BJ (cell line): ENCODE measurements at regions not wholly inside any gene's neighbourhood (a gene's known extent, or its start where the extent isn't known, plus 50 kb on each side); places are given as distances from the start of the nearest gene placed in this dataset.

ENCODE experiments used
- CTCF ChIA-PET: fragments of 350-600 bp; formaldehyde crosslinking; extraction: SDS; loops from one replicate; lab custom pipeline; 2021; ENCODE audit warnings: antibody characterized with exemption, inconsistent platforms; lab: Yijun Ruan, JAX
- POLR2A ChIA-PET: fragments of 300-600 bp; sonication (Branson Sonifier 250); formaldehyde crosslinking; extraction: SDS; loops from one replicate; lab custom pipeline; 2021; ENCODE audit warnings: antibody characterized with exemption; lab: Charles Lee
- DNase-seq: peaks from one replicate; pipeline ENCODE4 v3.0.0-alpha.2; 2011; ENCODE audit warnings: low read depth
- H3K27me3 ChIP-seq: 2 replicates; pipeline ENCODE4 v1.6.0; 2011; ENCODE audit warnings: low read length; ENCODE audit not compliant: control insufficient read depth, insufficient read depth
- H3K36me3 ChIP-seq: 2 replicates; pipeline ENCODE4 v1.5.1; 2011; ENCODE audit warnings: low read length; ENCODE audit not compliant: control insufficient read depth, insufficient read depth
- H3K4me3 ChIP-seq: 2 replicates; pipeline ENCODE4 v1.5.1; 2011; ENCODE audit warnings: low read depth, mild to moderate bottlenecking, control low read depth, low read length
- TF ChIP-seq, protein P1 (sequence below): IDR thresholded peaks from 2 replicates; pipeline ENCODE4 v1.5.1; 2011; ENCODE audit warnings: low read depth, mild to moderate bottlenecking, control low read depth, inconsistent platforms, low read length, moderate library complexity; ENCODE audit not compliant: insufficient read depth

DNA sequence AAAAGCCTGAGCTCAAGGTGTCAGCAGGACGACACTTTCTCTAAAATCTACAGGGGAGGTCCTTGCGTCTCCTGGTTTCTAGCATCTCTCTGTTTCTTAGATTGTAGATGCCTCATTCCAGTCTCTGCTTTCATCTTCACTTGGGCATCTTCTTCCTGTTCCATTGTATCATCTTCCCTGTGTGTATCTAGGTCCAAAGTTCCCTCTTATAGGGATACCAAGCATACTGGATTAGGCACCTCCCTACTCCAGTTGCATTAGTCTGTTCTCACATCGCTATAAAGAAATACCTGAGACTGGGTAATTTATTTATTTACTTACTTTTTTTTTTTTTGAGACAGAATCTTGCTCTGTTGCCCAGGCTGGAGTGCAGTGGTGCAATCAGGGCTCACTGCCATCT, 91.3 kb upstream of the ABCC4 start:
- H3K36me3 ChIP-seq = no peaks in the 10 kb centered on the region
- TF ChIP-seq, protein P1, sequence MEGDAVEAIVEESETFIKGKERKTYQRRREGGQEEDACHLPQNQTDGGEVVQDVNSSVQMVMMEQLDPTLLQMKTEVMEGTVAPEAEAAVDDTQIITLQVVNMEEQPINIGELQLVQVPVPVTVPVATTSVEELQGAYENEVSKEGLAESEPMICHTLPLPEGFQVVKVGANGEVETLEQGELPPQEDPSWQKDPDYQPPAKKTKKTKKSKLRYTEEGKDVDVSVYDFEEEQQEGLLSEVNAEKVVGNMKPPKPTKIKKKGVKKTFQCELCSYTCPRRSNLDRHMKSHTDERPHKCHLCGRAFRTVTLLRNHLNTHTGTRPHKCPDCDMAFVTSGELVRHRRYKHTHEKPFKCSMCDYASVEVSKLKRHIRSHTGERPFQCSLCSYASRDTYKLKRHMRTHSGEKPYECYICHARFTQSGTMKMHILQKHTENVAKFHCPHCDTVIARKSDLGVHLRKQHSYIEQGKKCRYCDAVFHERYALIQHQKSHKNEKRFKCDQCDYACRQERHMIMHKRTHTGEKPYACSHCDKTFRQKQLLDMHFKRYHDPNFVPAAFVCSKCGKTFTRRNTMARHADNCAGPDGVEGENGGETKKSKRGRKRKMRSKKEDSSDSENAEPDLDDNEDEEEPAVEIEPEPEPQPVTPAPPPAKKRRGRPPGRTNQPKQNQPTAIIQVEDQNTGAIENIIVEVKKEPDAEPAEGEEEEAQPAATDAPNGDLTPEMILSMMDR = no peak
- peaks cover 5% of the 10 kb centered on the region; the same call in 1 of the 2 replicates for H3K27me3 ChIP-seq
- ChIA-PET CTCF (interaction anchor here (0.6 to 2.0 kb wide), 5 partner anchors 11 to 1024 kb away, joined by 3 to 7 read pairs (median 4); no protein-coding TSS in a partner anchor), POLR2A (no interaction called here)
- H3K4me3 ChIP-seq = no peak overlapping the region
- DNase-seq = no peak

GRCh38 chr13:95403349-95404140, 102.3 kb upstream of the ABCC4 start:
- Histone ChIP-seq H3K27me3 (no peaks in the 10 kb centered on the region), H3K36me3 (no peaks in the 10 kb centered on the region), H3K4me3 (peak overlapping the region; percentile 32)
- CTCF ChIA-PET = interaction anchor here (0.6 to 22.0 kb wide), 38 partner anchors 8 to 969 kb away, joined by 3 to 323 read pairs (median 4); no protein-coding TSS in a partner anchor
- POLR2A ChIA-PET = no interaction called here
- TF ChIP-seq, protein P1 = no peak
- DNase-seq = no peak

- TF ChIP-seq, protein P1 = peak; percentile 89
- no peaks in the 10 kb centered on the region for H3K27me3 ChIP-seq
- DNase-seq = peak; percentile 7
- ChIA-PET CTCF (interaction anchor here (0.6 to 22.0 kb wide), 48 partner anchors 9 to 970 kb away, joined by 3 to 323 read pairs (median 4); no protein-coding TSS in a partner anchor), POLR2A (no interaction called here)
- H3K4me3 ChIP-seq = peak overlapping the region; percentile 32
- H3K36me3 ChIP-seq = no peaks in the 10 kb centered on the region
These were observed 103.1 kb upstream of the ABCC4 start for GRCh38 chr13:95404141-95404882.

DNA sequence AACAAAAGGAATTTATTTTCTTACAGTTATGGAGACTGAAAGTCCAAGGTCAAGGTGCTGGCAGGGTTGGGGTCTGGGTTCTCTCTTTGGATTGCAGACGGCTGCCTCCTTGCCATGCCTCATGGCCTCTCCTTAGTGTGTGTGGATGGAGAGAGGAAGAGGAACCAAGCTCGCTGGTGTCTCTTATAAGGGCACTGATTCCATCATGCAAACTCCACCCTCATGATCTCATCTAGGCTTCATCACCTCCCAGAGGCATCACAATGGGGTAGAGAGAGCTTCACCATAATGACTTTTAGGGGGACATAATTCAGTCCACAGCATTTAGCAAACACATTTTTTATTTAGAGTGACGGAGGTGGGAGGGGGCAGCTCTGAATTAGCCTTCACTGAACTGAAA, 104.9 kb upstream of the ABCC4 start:
- H3K36me3 ChIP-seq = no peaks in the 10 kb centered on the region
- no peak overlapping the region for H3K4me3 ChIP-seq
- ChIA-PET CTCF (interaction anchor here (0.6 to 22.0 kb wide), 5 partner anchors 10 to 841 kb away, joined by 3 to 323 read pairs (median 5); no protein-coding TSS in a partner anchor), POLR2A (no interaction called here)
- TF ChIP-seq, protein P1 = no peak
- DNase-seq = no peak
- H3K27me3 ChIP-seq = no peaks in the 10 kb centered on the region
